Gastrocnemius medialis (tissue), 4 donors: ENCODE measurements at regions not wholly inside any gene's neighbourhood (a gene's known extent, or its start where the extent isn't known, plus 50 kb on each side); places are given as distances from the start of the nearest gene placed in this dataset.

Source experiments
- ATAC-seq, 2 donors: fragments of 150-250 bp; one replicate each; pipeline ENCODE4 v1.9.1; 2016
- DNase-seq, 2 donors: peaks; one replicate each; pipeline ENCODE4 v3.0.0-alpha.2; 2019
- H3K27ac ChIP-seq, 4 donors: fragments of 200-600 bp; sonication (generic); 1 replicate in 1 of 4; 2 replicates in 3 of 4; pipeline ENCODE4 v1.5.1; 2016 to 2018; ENCODE audit warnings: mild to moderate bottlenecking in 2 of 4, moderate library complexity in 1 of 4
- H3K27me3 ChIP-seq, 3 donors: fragments of 200-600 bp; sonication (generic) in 2 of 3; 1 replicate in 1 of 3; 2 replicates in 2 of 3; pipeline versions ENCODE4 v1.5.1 to v1.6.0; 2016 to 2019; ENCODE audit warnings: mild to moderate bottlenecking in 1 of 3, moderate library complexity in 1 of 3
- H3K36me3 ChIP-seq, 2 donors: fragments of 200-600 bp; sonication (generic) in 1 of 2; one replicate each; pipeline ENCODE4 v1.5.1; 2017 to 2018
- H3K4me1 ChIP-seq, 2 donors: fragments of 200-600 bp; sonication (generic) in 1 of 2; one replicate each; pipeline ENCODE4 v1.5.1; 2016 to 2017; ENCODE audit warnings: mild to moderate bottlenecking in 2 of 2
- H3K4me3 ChIP-seq, 4 donors: fragments of 200-600 bp; sonication (generic) in 3 of 4; 1 replicate in 1 of 4; 2 replicates in 3 of 4; pipeline ENCODE4 v1.5.1; 2016 to 2019; ENCODE audit warnings: mild to moderate bottlenecking in 2 of 4
- H3K9me3 ChIP-seq, 3 donors: fragments of 200-600 bp; sonication (generic) in 2 of 3; 1 replicate in 1 of 3; 2 replicates in 2 of 3; pipeline ENCODE4 v1.5.1; 2016 to 2019
- CTCF ChIP-seq, 5 experiments: fragments of 450-650 bp in 3 of 5; fragments of 200-600 bp in 2 of 5; sonication (generic) in 2 of 5; IDR thresholded peaks in 4 of 5; conservative IDR thresholded peaks in 1 of 5; 1 replicate in 4 of 5; 2 replicates in 1 of 5; pipeline ENCODE4 v1.5.1; 2016 to 2019; ENCODE audit warnings: antibody characterized with exemption in 5 of 5, mild to moderate bottlenecking in 3 of 5, moderate library complexity in 3 of 5
- POLR2A ChIP-seq, 2 donors: fragments of 450-650 bp; IDR thresholded peaks; one replicate each; pipeline ENCODE4 v1.6.1; 2017; ENCODE audit warnings: antibody characterized with exemption in 2 of 2, mild to moderate bottlenecking in 2 of 2, moderate library complexity in 2 of 2
- in situ Hi-C, 4 donors: fragments of 200-750 bp; cut with MboI; loops; one replicate each; pipeline versions ENCODE4 v1.15.0 to v1.8.0; 2017; ENCODE audit warnings: low sequenced_read_pairs in 4 of 4
- intact Hi-C: fragments of 100-400 bp; cut with DNase I; formaldehyde crosslinking; loops from one replicate; pipeline ENCODE4 v1.15.1; 2023; ENCODE audit warnings: low total_unique reads

- in situ Hi-C loops (no loop called here), intact Hi-C loops (no loop called here)
- no peak for DNase-seq
- H3K9me3 ChIP-seq: no peaks in the 10 kb centered on the region
- TF ChIP-seq CTCF (IDR thresholded peaks at IDR 0.05 in 4 of 5, conservative IDR thresholded peaks at IDR 0.05 in 1 of 5) (no peak), POLR2A (IDR thresholded peaks at IDR 0.05) (no peak)
- no peak for ATAC-seq
- H3K4me3 ChIP-seq: no peak overlapping the region
- no peaks in the 10 kb centered on the region for H3K36me3 ChIP-seq
- H3K4me1 ChIP-seq: no peaks in the 10 kb centered on the region
- peaks cover 0 to 9% (median 5%) of the 10 kb centered on the region in 3 donors for H3K27me3 ChIP-seq
- H3K27ac ChIP-seq: no peak overlapping the region
These were observed 51.3 kb upstream of the LRRN2 start for GRCh38 chr1:204736836-204737235.

GRCh38 chr1:204738506-204738905 is 53.0 kb upstream of the LRRN2 start:
- Histone ChIP-seq H3K4me1 (no peaks in the 10 kb centered on the region), H3K9me3 (no peaks in the 10 kb centered on the region), H3K4me3 (no peak overlapping the region), H3K36me3 (no peaks in the 10 kb centered on the region), H3K27ac (no peak overlapping the region), H3K27me3 (peaks cover 1 to 12% (median 5%) of the 10 kb centered on the region in 3 donors)
- DNase-seq: no peak
- TF ChIP-seq POLR2A (IDR thresholded peaks at IDR 0.05): no peak
- TF ChIP-seq CTCF (IDR thresholded peaks at IDR 0.05 in 4 of 5, conservative IDR thresholded peaks at IDR 0.05 in 1 of 5): no peak
- no peak for ATAC-seq
- intact Hi-C loops (no loop called here), in situ Hi-C loops (no loop called here)

GRCh38 chr1:204740354-204740753 is 54.8 kb upstream of the LRRN2 start:
- H3K27me3 ChIP-seq: peaks cover 3 to 12% (median 5%) of the 10 kb centered on the region in 3 donors
- H3K4me3 ChIP-seq: no peak overlapping the region
- no peaks in the 10 kb centered on the region for H3K36me3 ChIP-seq
- in situ Hi-C loops: no loop called here
- intact Hi-C loops: no loop called here
- H3K27ac ChIP-seq: no peak overlapping the region
- no peaks in the 10 kb centered on the region for H3K4me1 ChIP-seq
- no peaks in the 10 kb centered on the region for H3K9me3 ChIP-seq
- ATAC-seq (no peak), DNase-seq (no peak)
- TF ChIP-seq POLR2A (IDR thresholded peaks at IDR 0.05): no peak
- TF ChIP-seq CTCF (IDR thresholded peaks at IDR 0.05 in 4 of 5, conservative IDR thresholded peaks at IDR 0.05 in 1 of 5): no peak

- in situ Hi-C loops: no loop called here
- intact Hi-C loops: no loop called here
These were observed 55.9 kb upstream of the LRRN2 start for GRCh38 chr1:204741440-204741839.

More at GRCh38 chr1:204741440-204741839, 55.9 kb upstream of the LRRN2 start:
- DNase-seq (no peak), ATAC-seq (no peak)
- Histone ChIP-seq H3K27me3 (peaks cover 3 to 12% (median 5%) of the 10 kb centered on the region in 3 donors), H3K4me1 (no peaks in the 10 kb centered on the region), H3K27ac (no peak overlapping the region), H3K4me3 (no peak overlapping the region), H3K9me3 (no peaks in the 10 kb centered on the region), H3K36me3 (no peaks in the 10 kb centered on the region)
- TF ChIP-seq CTCF (IDR thresholded peaks at IDR 0.05 in 4 of 5, conservative IDR thresholded peaks at IDR 0.05 in 1 of 5) (no peak), POLR2A (IDR thresholded peaks at IDR 0.05) (no peak)
